ENCODE measurements at regions not wholly inside any gene's neighbourhood (a gene's known extent, or its start where the extent isn't known, plus 50 kb on each side); places are given as distances from the start of the nearest gene placed in this dataset.

DNA sequence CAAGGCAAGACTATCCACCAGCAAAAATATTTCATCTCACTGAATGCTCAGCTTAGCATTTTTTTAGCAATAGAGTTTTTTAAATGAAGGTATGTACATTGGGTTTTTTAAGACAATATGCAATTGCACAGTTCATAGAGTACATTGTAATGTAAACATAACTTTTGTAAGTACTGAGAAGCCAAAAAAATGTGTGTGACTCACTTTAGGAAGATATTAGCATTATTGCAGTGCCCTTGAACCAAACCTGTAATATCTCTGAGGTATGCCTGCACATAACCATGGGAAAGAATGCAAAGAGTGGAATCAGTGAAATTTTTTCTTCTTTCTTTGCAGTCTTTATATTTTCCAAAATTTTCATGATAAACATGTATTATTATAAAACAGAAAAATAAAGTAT, 1533.3 kb upstream of the WWC1 start:
- no peaks in the 10 kb centered on the region for H3K9me3 ChIP-seq
- H3K36me3 ChIP-seq, result no peaks in the 10 kb centered on the region
- H3K4me1 ChIP-seq, result no peaks in the 10 kb centered on the region
- DNase-seq (ENCODE audit: low spot score), result no peak
- TF ChIP-seq, protein P1, sequence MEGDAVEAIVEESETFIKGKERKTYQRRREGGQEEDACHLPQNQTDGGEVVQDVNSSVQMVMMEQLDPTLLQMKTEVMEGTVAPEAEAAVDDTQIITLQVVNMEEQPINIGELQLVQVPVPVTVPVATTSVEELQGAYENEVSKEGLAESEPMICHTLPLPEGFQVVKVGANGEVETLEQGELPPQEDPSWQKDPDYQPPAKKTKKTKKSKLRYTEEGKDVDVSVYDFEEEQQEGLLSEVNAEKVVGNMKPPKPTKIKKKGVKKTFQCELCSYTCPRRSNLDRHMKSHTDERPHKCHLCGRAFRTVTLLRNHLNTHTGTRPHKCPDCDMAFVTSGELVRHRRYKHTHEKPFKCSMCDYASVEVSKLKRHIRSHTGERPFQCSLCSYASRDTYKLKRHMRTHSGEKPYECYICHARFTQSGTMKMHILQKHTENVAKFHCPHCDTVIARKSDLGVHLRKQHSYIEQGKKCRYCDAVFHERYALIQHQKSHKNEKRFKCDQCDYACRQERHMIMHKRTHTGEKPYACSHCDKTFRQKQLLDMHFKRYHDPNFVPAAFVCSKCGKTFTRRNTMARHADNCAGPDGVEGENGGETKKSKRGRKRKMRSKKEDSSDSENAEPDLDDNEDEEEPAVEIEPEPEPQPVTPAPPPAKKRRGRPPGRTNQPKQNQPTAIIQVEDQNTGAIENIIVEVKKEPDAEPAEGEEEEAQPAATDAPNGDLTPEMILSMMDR (IDR thresholded peaks at IDR 0.05), result no peak
- no peaks in the 10 kb centered on the region for H3K27me3 ChIP-seq
- no peak overlapping the region for H3K27ac ChIP-seq
- H3K4me3 ChIP-seq, result no peak overlapping the region

DNA sequence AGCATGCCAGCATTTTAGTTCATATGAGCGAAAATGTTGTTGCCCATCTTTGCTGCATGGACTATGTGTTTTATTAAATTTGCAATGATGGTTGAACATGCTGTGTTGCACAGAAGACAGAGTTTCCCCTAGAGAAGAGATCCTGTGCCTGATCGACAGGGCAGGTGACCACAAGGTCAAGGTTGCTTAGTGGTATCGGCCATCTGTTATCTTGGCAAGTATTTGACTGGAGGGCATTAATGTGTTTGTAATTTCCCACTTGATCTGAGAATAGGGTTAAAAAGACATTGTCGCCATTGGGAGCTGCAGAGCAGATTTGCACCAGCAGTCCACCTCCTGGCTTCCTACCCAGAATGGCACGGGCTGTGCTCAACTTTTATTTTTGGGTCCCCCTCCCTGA, 1523.6 kb upstream of the WWC1 start:
- Histone ChIP-seq H3K27ac (no peak overlapping the region), H3K27me3 (no peaks in the 10 kb centered on the region), H3K36me3 (no peaks in the 10 kb centered on the region), H3K9me3 (peaks cover 0 to 14% of the 10 kb centered on the region in 2 donors), H3K4me3 (no peak overlapping the region), H3K4me1 (no peaks in the 10 kb centered on the region)
- TF ChIP-seq, protein P1 (IDR thresholded peaks at IDR 0.05), result no peak
- DNase-seq (ENCODE audit: low spot score), result no peak

DNA sequence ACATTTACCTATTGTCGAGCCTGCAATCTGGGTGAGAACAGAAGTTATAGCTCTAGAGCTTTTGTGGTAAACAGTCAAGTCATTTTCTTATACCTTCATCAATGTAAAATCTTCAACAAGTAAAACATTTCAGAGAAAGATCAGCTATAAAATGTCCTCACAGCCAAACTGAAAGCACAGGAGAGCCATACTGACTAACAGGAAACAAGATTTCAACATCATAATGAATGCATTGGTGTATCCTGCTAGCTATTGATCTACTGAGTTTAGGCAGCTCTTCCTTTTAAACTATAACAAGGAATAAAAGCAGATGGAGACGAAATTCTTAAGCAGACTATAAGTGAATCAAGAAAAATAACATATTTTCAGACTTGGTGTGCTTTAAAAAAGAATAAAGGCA, 1522.9 kb upstream of the WWC1 start:
- no peaks in the 10 kb centered on the region for H3K36me3 ChIP-seq
- H3K27ac ChIP-seq, result no peak overlapping the region
- no peak overlapping the region for H3K4me3 ChIP-seq
- TF ChIP-seq, protein P1 (IDR thresholded peaks at IDR 0.05), result no peak
- H3K4me1 ChIP-seq, result no peaks in the 10 kb centered on the region
- no peak for DNase-seq (ENCODE audit: low spot score)
- H3K27me3 ChIP-seq, result no peaks in the 10 kb centered on the region
- H3K9me3 ChIP-seq, result peaks cover 0 to 14% of the 10 kb centered on the region in 2 donors

DNA sequence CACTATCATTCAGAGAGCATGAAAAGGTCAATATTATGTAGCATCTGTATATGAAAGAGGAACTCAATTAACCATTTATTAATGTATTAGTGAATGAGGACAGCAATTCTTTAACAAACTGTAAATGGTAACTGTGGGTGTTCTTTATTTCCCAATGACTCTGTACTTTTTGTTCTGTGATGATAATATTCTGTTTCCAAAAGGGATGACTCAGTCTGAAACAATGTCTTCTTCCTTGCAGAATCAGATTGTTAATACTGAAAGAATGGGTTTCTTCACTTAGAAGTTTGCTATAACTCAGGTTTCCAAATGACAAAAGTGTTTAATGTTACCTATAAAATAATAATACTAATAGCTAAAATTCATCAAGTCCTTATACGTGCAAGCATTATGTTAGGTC, 1518.7 kb upstream of the WWC1 start:
- no peak for DNase-seq (ENCODE audit: low spot score)
- Histone ChIP-seq H3K4me1 (no peaks in the 10 kb centered on the region), H3K36me3 (no peaks in the 10 kb centered on the region), H3K9me3 (peaks cover 0 to 14% of the 10 kb centered on the region in 2 donors), H3K4me3 (no peak overlapping the region), H3K27ac (no peak overlapping the region), H3K27me3 (no peaks in the 10 kb centered on the region)
- TF ChIP-seq, protein P1 (IDR thresholded peaks at IDR 0.05), result no peak

DNA sequence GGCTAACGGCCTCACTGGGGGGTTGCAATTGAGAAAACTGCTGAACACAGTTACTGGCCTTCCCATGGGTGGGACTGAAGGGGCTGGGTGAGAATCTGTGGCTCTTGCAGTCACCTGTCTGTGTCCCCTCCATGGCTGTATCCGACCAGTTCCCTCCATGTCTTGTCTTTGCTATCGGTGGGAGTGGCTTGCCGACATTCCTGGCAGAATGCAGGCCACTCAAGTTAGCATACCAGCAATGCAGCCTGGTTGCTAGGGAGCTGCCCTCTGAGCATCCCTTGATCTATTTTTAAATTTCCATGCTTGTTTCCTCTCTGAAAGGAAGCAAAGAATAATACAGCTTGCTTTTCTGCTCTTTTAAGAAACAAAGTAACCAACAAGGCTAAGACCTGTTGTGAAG, 1509.7 kb upstream of the WWC1 start:
- DNase-seq (ENCODE audit: low spot score), result no peak
- TF ChIP-seq, protein P1 (IDR thresholded peaks at IDR 0.05), result no peak
- H3K27me3 ChIP-seq, result no peaks in the 10 kb centered on the region
- no peak overlapping the region for H3K4me3 ChIP-seq
- no peak overlapping the region for H3K27ac ChIP-seq
- no peaks in the 10 kb centered on the region for H3K36me3 ChIP-seq
- peaks cover 0 to 7% of the 10 kb centered on the region in 2 donors for H3K4me1 ChIP-seq
- H3K9me3 ChIP-seq, result no peaks in the 10 kb centered on the region

DNA sequence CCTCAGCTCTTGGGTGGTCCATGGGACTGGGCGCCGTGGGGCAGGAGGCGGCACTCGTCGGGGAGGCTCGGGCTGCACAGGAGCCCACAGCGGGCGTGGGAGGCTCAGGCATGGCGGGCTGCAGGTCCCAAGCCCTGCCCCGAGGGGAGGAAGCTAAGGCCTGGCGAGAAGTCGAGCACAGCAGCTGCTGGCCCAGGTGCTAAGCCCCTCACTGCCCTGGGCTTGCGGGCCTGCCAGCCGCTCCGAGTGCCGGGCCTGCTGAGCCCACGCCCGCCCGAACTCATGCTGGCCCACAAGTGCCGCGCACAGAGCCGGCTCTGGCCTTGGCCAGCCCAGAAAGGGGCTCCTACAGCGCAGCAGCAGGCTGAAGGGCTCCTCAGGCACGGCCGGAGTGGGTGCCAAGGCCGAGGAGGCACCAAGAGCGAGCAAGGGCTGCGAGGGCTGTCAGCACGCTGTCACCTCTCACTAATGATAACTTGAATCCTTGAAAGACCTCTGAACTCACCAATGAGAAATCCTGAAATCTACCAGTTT, 1506.8 kb upstream of the WWC1 start:
- TF ChIP-seq, protein P1 (IDR thresholded peaks at IDR 0.05), result no peak
- H3K27ac ChIP-seq, result no peak overlapping the region
- no peaks in the 10 kb centered on the region for H3K27me3 ChIP-seq
- no peak for DNase-seq (ENCODE audit: low spot score)
- peaks cover 0 to 7% of the 10 kb centered on the region in 2 donors for H3K4me1 ChIP-seq
- H3K36me3 ChIP-seq, result no peaks in the 10 kb centered on the region
- no peaks in the 10 kb centered on the region for H3K9me3 ChIP-seq
- no peak overlapping the region for H3K4me3 ChIP-seq
